Choroid plexus epithelial cell (primary cell): ENCODE measurements at regions not wholly inside any gene's neighbourhood (a gene's known extent, or its start where the extent isn't known, plus 50 kb on each side); places are given as distances from the start of the nearest gene placed in this dataset.

Experiments used
- DNase-seq: peaks from one replicate; pipeline ENCODE4 v3.0.0-alpha.2; 2010; ENCODE audit warnings: low read depth
- H3K4me3 ChIP-seq: 2 replicates; pipeline ENCODE4 v1.5.1; 2011; ENCODE audit warnings: low read depth, mild to moderate bottlenecking, control low read depth, low read length, moderate library complexity
- CTCF ChIP-seq: conservative IDR thresholded peaks from 2 replicates; pipeline ENCODE4 v1.5.1; 2011; ENCODE audit warnings: low read depth, mild to moderate bottlenecking, control low read depth, inconsistent platforms, low read length, moderate library complexity

- H3K4me3 ChIP-seq: no peak overlapping the region
- TF ChIP-seq CTCF: no peak
Observed at GRCh38 chr11:25659706-25660105, 672.2 kb upstream of the ANO3 start.

GRCh38 chr11:25667871-25668270, 664.1 kb upstream of the ANO3 start:
- no peak overlapping the region for H3K4me3 ChIP-seq
- TF ChIP-seq CTCF: no peak
- no peak for DNase-seq

More at GRCh38 chr11:25659706-25660105, 672.2 kb upstream of the ANO3 start:
- no peak for DNase-seq

- no peak for TF ChIP-seq CTCF
Observed at GRCh38 chr11:25691959-25692358, 640.0 kb upstream of the ANO3 start.

GRCh38 chr11:25702417-25702816, 629.5 kb upstream of the ANO3 start:
- TF ChIP-seq CTCF: no peak
- DNase-seq: no peak
- H3K4me3 ChIP-seq: no peak overlapping the region

More at GRCh38 chr11:25691959-25692358, 640.0 kb upstream of the ANO3 start:
- DNase-seq: no peak
- no peak overlapping the region for H3K4me3 ChIP-seq

- DNase-seq: peak; percentile 52
Observed at GRCh38 chr11:25710975-25711374, 621.0 kb upstream of the ANO3 start.

GRCh38 chr11:25727944-25728343, 604.0 kb upstream of the ANO3 start:
- no peak overlapping the region for H3K4me3 ChIP-seq
- TF ChIP-seq CTCF: no peak
- peak; percentile 42 for DNase-seq

More at GRCh38 chr11:25710975-25711374, 621.0 kb upstream of the ANO3 start:
- no peak overlapping the region for H3K4me3 ChIP-seq
- no peak for TF ChIP-seq CTCF

GRCh38 chr11:25730230-25730629, 601.7 kb upstream of the ANO3 start:
- no peak for DNase-seq
- H3K4me3 ChIP-seq: no peak overlapping the region
- TF ChIP-seq CTCF: no peak
